Fibroblast of the conjunctiva (primary cell): ENCODE measurements at regions not wholly inside any gene's neighbourhood (a gene's known extent, or its start where the extent isn't known, plus 50 kb on each side); places are given as distances from the start of the nearest gene placed in this dataset.
"Not testable (repeated sequence)": the region's sequence is repeated elsewhere in the genome, so short reads cannot be mapped to it uniquely, and the experiment has no call there.

Experiments
- DNase-seq: peaks from one replicate; pipeline ENCODE4 v3.0.0-alpha.2; 2010; ENCODE audit warnings: low read depth

DNA sequence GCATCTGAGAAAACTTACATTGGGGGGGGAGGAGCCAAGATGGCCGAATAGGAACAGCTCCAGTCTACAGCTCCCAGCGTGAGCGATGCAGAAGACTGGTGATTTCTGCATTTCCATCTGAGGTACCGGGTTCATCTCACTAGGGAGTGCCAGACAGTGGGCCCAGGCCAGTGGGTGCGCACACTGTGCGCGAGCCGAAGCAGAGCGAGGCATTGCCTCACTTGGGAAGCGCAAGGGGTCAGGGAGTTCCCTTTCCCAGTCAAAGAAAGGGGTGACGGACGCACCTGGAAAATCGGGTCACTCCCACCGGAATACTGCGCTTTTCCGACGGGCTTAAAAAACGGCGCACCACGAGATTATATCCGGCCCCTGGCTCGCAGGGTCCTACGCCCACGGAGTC, 604.1 kb downstream of the TFAP2A start:
- DNase-seq, result not testable (repeated sequence)

DNA sequence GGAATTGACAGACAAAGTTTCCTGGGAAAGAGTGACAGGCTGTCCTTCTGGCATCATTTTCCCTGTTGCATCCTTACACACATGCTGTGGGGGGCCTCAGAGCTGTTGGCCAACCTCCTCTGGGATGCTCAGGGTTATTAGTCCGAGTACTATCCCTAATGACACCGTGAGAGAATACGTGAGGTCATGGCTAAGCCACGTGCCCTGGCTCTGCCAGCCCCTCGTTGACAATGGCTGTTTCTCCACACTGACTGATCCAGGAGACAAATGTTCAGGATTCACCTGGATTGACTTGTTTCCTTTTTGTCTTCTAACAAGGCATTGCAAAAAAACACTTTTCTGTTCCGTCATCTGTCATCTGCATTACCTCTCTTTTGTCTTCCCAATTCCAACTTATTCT, 604.6 kb downstream of the TFAP2A start:
- no peak for DNase-seq

- no peak for DNase-seq
These were observed 608.7 kb downstream of the TFAP2A start for GRCh38 chr6:9806195-9806594.

DNA sequence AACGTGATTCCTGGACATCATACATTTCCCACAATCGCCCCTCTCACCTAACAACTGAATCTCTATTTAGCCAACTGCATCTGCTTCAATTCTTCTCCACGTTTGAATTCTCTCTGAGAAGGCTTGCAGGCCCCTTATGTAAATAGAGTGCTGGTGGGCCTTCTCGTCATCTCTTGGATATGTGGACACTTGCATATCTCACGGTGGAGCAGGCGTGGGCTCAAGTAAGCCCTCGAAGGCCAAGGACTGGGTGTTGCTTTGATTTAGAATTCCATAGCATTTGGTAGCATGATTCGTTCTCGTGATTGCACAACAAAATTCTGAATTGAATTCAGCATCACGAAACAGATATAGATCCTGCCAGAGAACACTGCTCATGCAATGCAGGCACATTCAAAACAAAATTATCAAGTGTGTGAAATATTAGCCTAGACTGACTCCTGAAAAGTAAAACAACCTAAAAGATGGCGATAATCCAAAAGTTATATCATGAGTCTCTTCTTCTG, 613.6 kb downstream of the TFAP2A start:
- DNase-seq, result peak; percentile 12

DNA sequence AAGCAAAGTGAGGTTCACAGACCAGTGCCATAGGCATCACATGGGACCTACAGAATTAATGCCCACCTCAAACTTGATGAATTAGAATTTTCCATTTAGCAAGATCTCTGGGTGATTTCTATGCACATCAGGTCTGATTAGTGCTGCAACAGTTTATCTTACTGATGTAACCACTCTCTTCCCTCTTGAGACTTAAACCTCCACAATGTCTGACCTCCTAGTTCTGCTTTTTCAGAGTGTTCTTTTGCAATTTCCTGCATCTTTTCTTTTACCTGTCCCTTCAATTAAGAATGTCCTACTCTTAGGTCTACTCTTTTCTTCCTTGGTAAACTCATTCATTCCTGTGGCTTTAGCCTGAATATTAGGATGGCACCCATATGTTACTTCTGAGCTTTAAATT, 615.3 kb downstream of the TFAP2A start:
- DNase-seq, result no peak

- no peak for DNase-seq
These were observed 618.0 kb downstream of the TFAP2A start for GRCh38 chr6:9796827-9797226.

DNA sequence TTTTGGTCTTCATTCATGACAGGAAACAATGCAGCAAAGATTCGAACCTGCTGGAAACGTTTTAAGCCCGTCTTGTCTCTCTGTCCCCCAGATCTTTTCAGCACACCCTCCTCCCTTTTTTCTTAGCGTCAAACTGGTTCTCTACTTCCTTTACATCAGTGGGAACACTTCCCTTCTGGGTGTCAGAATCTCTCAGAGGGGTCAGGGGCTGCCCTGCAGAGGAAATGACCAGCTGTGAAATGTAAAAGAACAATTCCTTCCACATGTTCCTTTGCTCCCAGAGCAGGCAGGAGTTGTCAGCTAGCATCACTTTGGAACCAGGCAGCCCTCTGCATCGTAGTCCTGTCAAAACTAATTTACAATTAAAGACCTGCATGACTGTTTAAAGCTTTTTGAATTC, 619.0 kb downstream of the TFAP2A start:
- no peak for DNase-seq

DNA sequence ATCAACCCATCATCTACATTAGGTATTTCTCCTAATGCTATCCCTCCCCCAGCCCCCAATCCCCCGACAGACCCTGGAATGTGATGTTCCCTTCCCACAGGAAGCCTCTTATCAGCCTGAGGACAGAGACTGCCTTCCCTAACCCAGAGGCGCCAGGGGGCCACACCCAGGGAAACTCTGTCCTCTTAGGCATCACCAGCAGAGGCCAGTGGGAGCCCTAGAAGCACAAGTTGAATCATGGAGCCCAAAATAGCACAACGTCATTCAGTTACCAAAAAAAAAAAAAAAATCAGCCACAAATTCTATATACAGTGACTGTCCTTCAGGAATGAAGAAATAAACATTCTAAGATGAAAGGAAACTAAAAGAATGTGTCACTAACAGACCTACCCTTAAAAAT, 625.7 kb downstream of the TFAP2A start:
- no peak for DNase-seq

DNA sequence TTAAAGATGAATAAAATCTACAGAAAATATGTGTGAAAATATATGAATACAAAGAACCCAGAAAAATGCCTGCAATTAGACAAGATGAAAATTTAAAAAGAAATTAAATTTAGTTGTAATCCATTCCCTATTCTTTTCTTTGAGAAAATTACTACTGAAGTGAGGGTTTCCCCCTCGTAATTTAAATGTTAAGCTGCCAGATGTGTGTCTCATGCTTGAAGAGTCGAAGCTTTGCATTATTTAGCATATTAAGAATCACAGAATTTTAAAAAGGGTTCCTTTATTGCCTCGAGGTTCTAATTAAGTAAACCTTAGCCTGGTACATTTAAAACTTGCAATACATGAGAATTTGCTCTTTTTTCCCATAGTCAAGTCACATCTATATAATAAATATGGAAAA, 630.1 kb downstream of the TFAP2A start:
- DNase-seq, result no peak

GRCh38 chr6:9783567-9783966, 631.3 kb downstream of the TFAP2A start:
- DNase-seq, result no peak

GRCh38 chr6:9766240-9766915, 648.5 kb downstream of the TFAP2A start:
- peak; percentile 5 for DNase-seq

DNA sequence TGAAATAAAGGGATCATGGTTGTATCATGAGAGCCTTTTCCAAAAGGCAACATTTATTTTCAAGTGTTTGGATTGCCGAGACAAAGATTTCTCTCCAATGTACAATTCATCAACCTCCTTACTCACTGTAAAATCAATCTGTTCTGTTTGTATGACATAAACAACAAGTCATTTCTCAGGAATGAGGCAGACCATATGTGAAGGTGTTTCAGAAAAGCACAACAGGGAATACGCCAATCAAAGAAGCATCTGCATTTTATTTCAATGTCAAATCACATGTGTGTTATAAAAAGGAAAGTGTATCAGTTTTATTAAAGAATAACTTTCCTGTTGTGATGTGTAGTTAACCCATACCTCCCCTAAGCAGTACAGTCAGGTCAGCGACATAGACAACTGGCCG, 653.7 kb downstream of the TFAP2A start:
- DNase-seq, result no peak

DNA sequence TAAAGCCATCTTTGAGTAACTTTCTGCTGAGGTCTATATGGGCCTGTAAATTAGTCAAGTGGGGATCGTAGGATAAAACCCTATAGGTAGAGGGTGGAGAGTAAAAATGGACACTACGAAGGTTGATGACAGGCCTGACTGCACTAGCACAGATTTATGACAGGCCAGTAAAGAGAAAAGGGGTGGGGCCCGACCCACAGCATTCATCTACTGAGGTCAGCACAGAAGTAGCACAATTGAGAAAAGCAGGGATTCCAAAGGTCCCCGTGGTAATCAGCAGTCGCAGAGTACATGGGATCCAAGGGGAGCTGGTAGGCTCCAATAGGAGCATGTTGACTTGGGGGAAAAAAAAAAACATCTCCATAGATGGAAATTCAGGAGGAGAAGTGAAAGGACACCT, 660.4 kb downstream of the TFAP2A start:
- DNase-seq, result no peak

GRCh38 chr6:9745966-9746365, 668.9 kb downstream of the TFAP2A start:
- no peak for DNase-seq

DNA sequence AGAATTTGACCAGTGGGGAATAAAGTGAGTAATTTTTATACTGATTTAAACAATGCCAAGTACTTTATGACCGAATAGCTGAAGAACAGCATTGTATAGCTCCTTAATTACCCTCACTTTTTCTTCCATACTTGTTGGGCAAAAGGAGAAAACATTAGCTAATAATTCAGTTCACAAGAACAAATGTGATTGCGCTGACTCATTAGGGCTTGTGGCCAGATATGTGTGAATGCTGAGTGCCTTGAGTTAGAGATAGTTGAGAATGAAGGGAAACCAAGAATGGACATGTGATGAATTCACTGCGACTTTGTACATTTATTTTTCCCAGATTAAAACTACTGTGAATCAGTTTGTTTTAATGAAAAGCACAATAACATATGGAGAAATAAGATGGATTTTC, 669.4 kb downstream of the TFAP2A start:
- no peak for DNase-seq

GRCh38 chr6:9744119-9744518, 670.8 kb downstream of the TFAP2A start:
- DNase-seq, result no peak

DNA sequence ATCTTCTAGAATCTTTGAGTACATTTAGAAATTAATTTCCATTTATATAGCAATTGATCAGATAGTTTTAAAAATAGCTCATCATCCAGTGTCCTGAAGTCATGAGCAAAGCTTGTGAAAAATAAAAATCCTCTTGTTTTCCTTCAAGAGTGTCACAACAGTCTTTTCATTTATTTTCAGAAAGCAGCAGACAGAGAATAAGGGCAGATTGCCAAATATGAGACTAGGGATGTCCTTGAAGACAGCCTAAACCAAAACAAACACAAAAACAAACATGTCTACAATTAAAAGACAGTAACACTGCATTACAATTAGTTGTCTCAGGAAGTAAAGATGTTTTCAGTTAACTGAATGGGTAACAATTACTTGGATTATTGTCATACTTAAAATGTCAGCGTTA, 682.8 kb downstream of the TFAP2A start:
- DNase-seq, result no peak

DNA sequence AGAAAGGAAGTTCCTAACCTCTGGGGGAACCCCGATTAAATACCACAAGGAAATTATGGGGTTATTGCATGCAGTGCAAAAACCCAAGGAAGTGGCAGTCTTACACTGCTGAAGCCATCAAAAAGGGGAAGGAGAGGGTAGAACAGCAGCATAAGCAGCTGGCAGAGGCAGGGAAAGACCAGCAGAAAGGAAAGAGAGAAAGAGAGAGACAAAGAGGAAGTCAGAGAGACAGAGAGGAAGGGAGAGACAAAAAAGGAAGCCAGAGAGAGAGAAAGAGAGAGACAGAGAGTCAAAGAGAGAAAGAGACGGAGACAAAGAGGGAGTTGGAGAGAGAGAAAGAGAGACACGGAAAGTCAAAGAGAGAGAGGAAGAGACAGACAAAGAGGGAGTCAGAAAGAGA, 689.1 kb downstream of the TFAP2A start:
- DNase-seq, result not testable (repeated sequence)

GRCh38 chr6:9717568-9717967, 697.3 kb downstream of the TFAP2A start:
- DNase-seq, result no peak

DNA sequence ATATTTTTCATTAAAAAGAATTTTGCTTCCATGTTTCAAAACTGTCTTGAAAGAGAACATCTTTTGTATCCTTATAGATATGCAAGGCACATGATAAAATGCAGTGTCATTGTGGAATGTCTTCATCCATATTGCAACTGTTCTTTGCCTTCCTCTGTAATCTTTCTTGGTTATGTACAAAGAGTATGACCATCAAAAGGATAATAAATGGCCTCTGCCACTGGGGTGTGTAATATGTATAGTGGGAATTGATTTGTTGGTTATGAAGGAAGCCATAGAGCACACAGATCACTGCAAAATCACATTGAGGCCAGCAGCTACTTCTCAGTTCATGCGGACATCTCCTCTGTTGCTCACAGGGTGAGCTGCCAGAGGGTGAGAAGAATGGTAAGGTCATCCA, 703.5 kb downstream of the TFAP2A start:
- no peak for DNase-seq

DNA sequence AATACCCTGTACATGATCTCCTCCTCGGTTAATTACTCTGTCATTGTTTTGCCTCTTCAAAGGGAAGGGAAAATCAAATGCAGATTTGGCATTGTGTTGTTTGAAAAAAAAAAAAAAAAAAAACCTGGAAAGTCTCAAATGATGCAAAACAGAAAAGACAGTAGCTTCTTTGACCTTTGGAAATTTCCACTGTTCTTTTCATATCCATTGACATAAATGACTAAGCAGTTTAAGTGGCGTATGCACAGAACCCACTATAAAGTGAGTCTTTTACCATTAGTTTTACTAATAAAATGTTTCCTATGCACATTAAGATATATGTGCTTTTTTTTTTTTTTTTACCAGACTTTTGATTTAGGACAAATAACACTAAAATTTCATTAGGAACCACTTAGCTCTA, 704.3 kb downstream of the TFAP2A start:
- no peak for DNase-seq

- no peak for DNase-seq
These were observed 706.3 kb downstream of the TFAP2A start for GRCh38 chr6:9708600-9708999.

- no peak for DNase-seq
These were observed 709.9 kb downstream of the TFAP2A start for GRCh38 chr6:9704989-9705388.

- no peak for DNase-seq
These were observed 712.0 kb downstream of the TFAP2A start for GRCh38 chr6:9702914-9703313.
